Fibroblast of skin of left biceps (primary cell): ENCODE measurements at regions not wholly inside any gene's neighbourhood (a gene's known extent, or its start where the extent isn't known, plus 50 kb on each side); places are given as distances from the start of the nearest gene placed in this dataset.

Source experiments
- DNase-seq, 2 experiments: peaks; one replicate each; pipeline ENCODE4 v3.0.0-alpha.2; 2013; ENCODE audit warnings: low read depth in 2 of 2

DNA sequence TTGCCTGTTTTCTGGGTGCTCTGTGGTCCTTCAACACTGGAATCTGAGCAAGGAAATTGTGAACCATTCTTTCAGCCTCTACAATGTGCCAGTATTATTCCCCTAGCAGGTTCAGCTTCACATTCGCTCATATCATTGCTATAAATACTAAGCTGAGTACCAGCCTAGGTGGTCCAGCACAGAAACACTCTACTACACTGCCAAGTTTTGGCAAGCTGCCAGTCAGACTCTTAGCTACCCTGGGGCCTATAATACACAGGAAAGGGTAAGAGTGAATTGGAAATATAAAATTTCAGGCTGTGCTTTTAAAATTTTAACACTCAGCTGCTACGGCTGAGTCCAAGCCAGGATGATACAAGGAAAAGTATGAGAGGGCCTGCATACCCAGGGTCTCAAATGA is 49.9 kb upstream of the PPP1R3A start:
- DNase-seq: no peak
